ENCODE measurements at regions not wholly inside any gene's neighbourhood (a gene's known extent, or its start where the extent isn't known, plus 50 kb on each side); places are given as distances from the start of the nearest gene placed in this dataset.
A peak's percentile ranks its signal among the peaks of the same experiment; 100 is the strongest.
"Not testable (repeated sequence)": the region's sequence is repeated elsewhere in the genome, so short reads cannot be mapped to it uniquely, and the experiment has no call there.

GRCh38 chr4:116197317-116197809 is 888.0 kb downstream of the TRAM1L1 start:
- DNase-seq (ENCODE audit: low read depth), result no peak
- in situ Hi-C loops (cut with HindIII; ENCODE audit: low sequenced_read_pairs), result no loop called here
- H3K4me3 ChIP-seq (ENCODE audit: low read depth, low read length), result no peak overlapping the region
- no peak for TF ChIP-seq CTCF (IDR thresholded peaks at IDR 0.05; ENCODE audit: low read depth, low read length, missing control alignments)

GRCh38 chr4:116183241-116183640 is 902.1 kb downstream of the TRAM1L1 start:
- H3K4me3 ChIP-seq (ENCODE audit: low read depth, low read length), result no peak overlapping the region
- in situ Hi-C loops (cut with HindIII; ENCODE audit: low sequenced_read_pairs), result no loop called here
- no peak for DNase-seq (ENCODE audit: low read depth)
- TF ChIP-seq CTCF (IDR thresholded peaks at IDR 0.05; ENCODE audit: low read depth, low read length, missing control alignments), result no peak

- no peak overlapping the region for H3K4me3 ChIP-seq (ENCODE audit: low read depth, low read length)
- in situ Hi-C loops (cut with HindIII; ENCODE audit: low sequenced_read_pairs), result no loop called here
- TF ChIP-seq CTCF (IDR thresholded peaks at IDR 0.05; ENCODE audit: low read depth, low read length, missing control alignments), result peak; percentile 40
- peak; percentile 1 for DNase-seq (ENCODE audit: low read depth)
Measured at GRCh38 chr4:116180157-116180601, 905.2 kb downstream of the TRAM1L1 start.

GRCh38 chr4:116151371-116151770 is 934.0 kb downstream of the TRAM1L1 start:
- in situ Hi-C loops (cut with HindIII; ENCODE audit: low sequenced_read_pairs); DNase-seq (ENCODE audit: low read depth); H3K4me3 ChIP-seq (ENCODE audit: low read depth, low read length): not testable (repeated sequence)

- H3K4me3 ChIP-seq (ENCODE audit: low read depth, low read length), result no peak overlapping the region
- no peak for DNase-seq (ENCODE audit: low read depth)
- TF ChIP-seq CTCF (IDR thresholded peaks at IDR 0.05; ENCODE audit: low read depth, low read length, missing control alignments), result no peak
- in situ Hi-C loops (cut with HindIII; ENCODE audit: low sequenced_read_pairs), result no loop called here
Measured at GRCh38 chr4:116150152-116150551, 935.2 kb downstream of the TRAM1L1 start.

GRCh38 chr4:116143198-116143597 is 942.2 kb downstream of the TRAM1L1 start:
- DNase-seq (ENCODE audit: low read depth), result no peak
- no peak overlapping the region for H3K4me3 ChIP-seq (ENCODE audit: low read depth, low read length)
- TF ChIP-seq CTCF (IDR thresholded peaks at IDR 0.05; ENCODE audit: low read depth, low read length, missing control alignments), result no peak
- in situ Hi-C loops (cut with HindIII; ENCODE audit: low sequenced_read_pairs), result no loop called here

GRCh38 chr4:116132946-116133345 is 952.4 kb downstream of the TRAM1L1 start:
- no peak for TF ChIP-seq CTCF (IDR thresholded peaks at IDR 0.05; ENCODE audit: low read depth, low read length, missing control alignments)
- in situ Hi-C loops (cut with HindIII; ENCODE audit: low sequenced_read_pairs), result no loop called here
- no peak overlapping the region for H3K4me3 ChIP-seq (ENCODE audit: low read depth, low read length)
- DNase-seq (ENCODE audit: low read depth), result no peak
